ENCODE measurements at regions not wholly inside any gene's neighbourhood (a gene's known extent, or its start where the extent isn't known, plus 50 kb on each side); places are given as distances from the start of the nearest gene placed in this dataset.

DNA sequence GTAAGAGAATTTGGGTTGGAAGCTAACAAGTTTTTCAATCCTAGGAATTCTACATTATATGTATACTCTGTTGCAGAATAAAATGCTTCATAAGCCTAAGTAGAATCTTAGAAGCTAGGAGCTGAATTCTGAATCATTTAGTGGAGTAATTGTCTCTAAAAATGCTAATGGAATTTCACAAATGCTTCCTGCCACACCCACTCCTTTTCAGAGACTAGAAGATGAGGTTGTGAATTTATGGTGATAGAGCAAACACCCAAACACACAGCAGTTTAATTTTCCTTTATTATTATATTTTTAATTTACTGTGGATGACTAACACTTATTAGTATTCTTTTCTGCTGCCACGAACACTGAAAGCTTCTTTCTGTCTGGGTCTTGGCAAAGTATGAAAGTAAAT, 208.0 kb upstream of the PDE4D start:
- no peaks in the 10 kb centered on the region for H3K36me3 ChIP-seq (ENCODE audit: control insufficient read depth in 1 of 2, insufficient read depth in 2 of 2, low read length in 2 of 2)
- no peak overlapping the region for H3K4me3 ChIP-seq (ENCODE audit: low read depth in 1 of 2, low read length in 2 of 2)
- H3K27ac ChIP-seq (ENCODE audit: low read depth, low read length) = no peak overlapping the region
- no peak overlapping the region for H3K9ac ChIP-seq (ENCODE audit: low read depth in 1 of 2, low read length in 2 of 2)
- H3K4me1 ChIP-seq (ENCODE audit: control insufficient read depth in 1 of 2, insufficient read depth in 2 of 2, low read length in 2 of 2) = no peaks in the 10 kb centered on the region
- H3K27me3 ChIP-seq (ENCODE audit: control insufficient read depth in 1 of 2, insufficient read depth in 2 of 2, low read length in 2 of 2) = no peaks in the 10 kb centered on the region
- H3K9me3 ChIP-seq (ENCODE audit: control insufficient read depth in 1 of 2, low read length in 2 of 2) = no peaks in the 10 kb centered on the region

GRCh38 chr5:60092671-60093422, 199.3 kb upstream of the PDE4D start:
- no peaks in the 10 kb centered on the region for H3K4me1 ChIP-seq (ENCODE audit: control insufficient read depth in 1 of 2, insufficient read depth in 2 of 2, low read length in 2 of 2)
- H3K36me3 ChIP-seq (ENCODE audit: control insufficient read depth in 1 of 2, insufficient read depth in 2 of 2, low read length in 2 of 2) = no peaks in the 10 kb centered on the region
- no peak overlapping the region for H3K27ac ChIP-seq (ENCODE audit: low read depth, low read length)
- no peak overlapping the region for H3K9ac ChIP-seq (ENCODE audit: low read depth in 1 of 2, low read length in 2 of 2)
- H3K27me3 ChIP-seq (ENCODE audit: control insufficient read depth in 1 of 2, insufficient read depth in 2 of 2, low read length in 2 of 2) = no peaks in the 10 kb centered on the region
- no peak overlapping the region for H3K4me3 ChIP-seq (ENCODE audit: low read depth in 1 of 2, low read length in 2 of 2)
- no peaks in the 10 kb centered on the region for H3K9me3 ChIP-seq (ENCODE audit: control insufficient read depth in 1 of 2, low read length in 2 of 2)

DNA sequence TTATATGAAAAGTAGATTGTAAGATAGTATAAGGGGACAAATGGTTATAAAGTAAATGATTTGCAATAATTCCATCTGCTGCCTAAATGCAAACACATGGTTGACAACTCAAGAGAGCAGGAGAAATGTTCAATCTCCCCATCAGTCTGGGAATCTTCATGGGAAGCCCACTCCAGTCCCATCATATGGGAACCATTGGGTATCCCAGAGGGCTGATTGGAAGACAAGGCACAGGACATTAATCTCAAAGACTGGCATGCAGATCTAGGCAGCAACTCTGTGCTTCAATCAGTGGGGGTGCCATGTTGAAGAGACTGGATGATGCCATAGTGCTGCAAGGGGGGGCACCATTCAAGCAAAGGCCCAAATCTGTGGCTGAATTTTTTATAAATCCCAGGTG, 193.1 kb upstream of the PDE4D start:
- H3K27me3 ChIP-seq (ENCODE audit: control insufficient read depth in 1 of 2, insufficient read depth in 2 of 2, low read length in 2 of 2) = no peaks in the 10 kb centered on the region
- no peaks in the 10 kb centered on the region for H3K36me3 ChIP-seq (ENCODE audit: control insufficient read depth in 1 of 2, insufficient read depth in 2 of 2, low read length in 2 of 2)
- H3K27ac ChIP-seq (ENCODE audit: low read depth, low read length) = no peak overlapping the region
- peaks cover 0 to 9% of the 10 kb centered on the region in 2 donors for H3K9me3 ChIP-seq (ENCODE audit: control insufficient read depth in 1 of 2, low read length in 2 of 2)
- no peaks in the 10 kb centered on the region for H3K4me1 ChIP-seq (ENCODE audit: control insufficient read depth in 1 of 2, insufficient read depth in 2 of 2, low read length in 2 of 2)
- no peak overlapping the region for H3K9ac ChIP-seq (ENCODE audit: low read depth in 1 of 2, low read length in 2 of 2)
- H3K4me3 ChIP-seq (ENCODE audit: low read depth in 1 of 2, low read length in 2 of 2) = no peak overlapping the region

DNA sequence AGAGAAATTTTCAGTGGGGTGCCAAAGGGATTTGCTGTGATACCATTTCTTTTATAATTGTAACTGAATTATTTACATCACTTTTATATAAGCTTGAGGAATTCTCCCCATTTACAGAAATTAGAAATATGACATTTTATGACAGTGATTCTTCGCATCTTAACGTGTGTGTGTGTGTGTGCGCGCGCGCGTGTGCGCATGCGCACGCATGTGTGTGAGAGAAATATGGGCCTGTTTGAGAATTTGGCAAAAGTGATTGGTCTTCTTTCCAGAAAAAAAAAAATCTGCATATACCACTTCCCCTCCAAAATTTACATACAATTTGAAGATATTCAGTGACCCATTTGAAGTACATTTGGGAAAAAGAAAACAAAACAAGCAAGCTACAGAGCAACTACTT, 190.7 kb upstream of the PDE4D start:
- Histone ChIP-seq H3K27me3 (ENCODE audit: control insufficient read depth in 1 of 2, insufficient read depth in 2 of 2, low read length in 2 of 2) (no peaks in the 10 kb centered on the region), H3K9me3 (ENCODE audit: control insufficient read depth in 1 of 2, low read length in 2 of 2) (peaks cover 0 to 9% of the 10 kb centered on the region in 2 donors), H3K27ac (ENCODE audit: low read depth, low read length) (no peak overlapping the region), H3K4me1 (ENCODE audit: control insufficient read depth in 1 of 2, insufficient read depth in 2 of 2, low read length in 2 of 2) (no peaks in the 10 kb centered on the region), H3K9ac (ENCODE audit: low read depth in 1 of 2, low read length in 2 of 2) (no peak overlapping the region), H3K36me3 (ENCODE audit: control insufficient read depth in 1 of 2, insufficient read depth in 2 of 2, low read length in 2 of 2) (no peaks in the 10 kb centered on the region), H3K4me3 (ENCODE audit: low read depth in 1 of 2, low read length in 2 of 2) (no peak overlapping the region)

- no peaks in the 10 kb centered on the region for H3K4me1 ChIP-seq (ENCODE audit: control insufficient read depth in 1 of 2, insufficient read depth in 2 of 2, low read length in 2 of 2)
- peaks cover 0 to 4% of the 10 kb centered on the region in 2 donors for H3K9me3 ChIP-seq (ENCODE audit: control insufficient read depth in 1 of 2, low read length in 2 of 2)
Measured at GRCh38 chr5:60077292-60077691, 183.8 kb upstream of the PDE4D start.

GRCh38 chr5:60076746-60077145, 183.2 kb upstream of the PDE4D start:
- Histone ChIP-seq H3K9me3 (ENCODE audit: control insufficient read depth in 1 of 2, low read length in 2 of 2) (peaks cover 0 to 4% of the 10 kb centered on the region in 2 donors), H3K4me3 (ENCODE audit: low read depth in 1 of 2, low read length in 2 of 2) (no peak overlapping the region), H3K4me1 (ENCODE audit: control insufficient read depth in 1 of 2, insufficient read depth in 2 of 2, low read length in 2 of 2) (no peaks in the 10 kb centered on the region), H3K27ac (ENCODE audit: low read depth, low read length) (no peak overlapping the region), H3K27me3 (ENCODE audit: control insufficient read depth in 1 of 2, insufficient read depth in 2 of 2, low read length in 2 of 2) (no peaks in the 10 kb centered on the region), H3K36me3 (ENCODE audit: control insufficient read depth in 1 of 2, insufficient read depth in 2 of 2, low read length in 2 of 2) (no peaks in the 10 kb centered on the region), H3K9ac (ENCODE audit: low read depth in 1 of 2, low read length in 2 of 2) (no peak overlapping the region)

More at GRCh38 chr5:60077292-60077691, 183.8 kb upstream of the PDE4D start:
- Histone ChIP-seq H3K9ac (ENCODE audit: low read depth in 1 of 2, low read length in 2 of 2) (no peak overlapping the region), H3K27me3 (ENCODE audit: control insufficient read depth in 1 of 2, insufficient read depth in 2 of 2, low read length in 2 of 2) (no peaks in the 10 kb centered on the region), H3K36me3 (ENCODE audit: control insufficient read depth in 1 of 2, insufficient read depth in 2 of 2, low read length in 2 of 2) (no peaks in the 10 kb centered on the region), H3K27ac (ENCODE audit: low read depth, low read length) (no peak overlapping the region), H3K4me3 (ENCODE audit: low read depth in 1 of 2, low read length in 2 of 2) (no peak overlapping the region)

- Histone ChIP-seq H3K9me3 (ENCODE audit: control insufficient read depth in 1 of 2, low read length in 2 of 2) (no peaks in the 10 kb centered on the region), H3K27me3 (ENCODE audit: control insufficient read depth in 1 of 2, insufficient read depth in 2 of 2, low read length in 2 of 2) (no peaks in the 10 kb centered on the region), H3K36me3 (ENCODE audit: control insufficient read depth in 1 of 2, insufficient read depth in 2 of 2, low read length in 2 of 2) (no peaks in the 10 kb centered on the region), H3K9ac (ENCODE audit: low read depth in 1 of 2, low read length in 2 of 2) (no peak overlapping the region), H3K4me1 (ENCODE audit: control insufficient read depth in 1 of 2, insufficient read depth in 2 of 2, low read length in 2 of 2) (no peaks in the 10 kb centered on the region), H3K27ac (ENCODE audit: low read depth, low read length) (no peak overlapping the region), H3K4me3 (ENCODE audit: low read depth in 1 of 2, low read length in 2 of 2) (no peak overlapping the region)
Measured at GRCh38 chr5:60066502-60066901, 173.0 kb upstream of the PDE4D start.

DNA sequence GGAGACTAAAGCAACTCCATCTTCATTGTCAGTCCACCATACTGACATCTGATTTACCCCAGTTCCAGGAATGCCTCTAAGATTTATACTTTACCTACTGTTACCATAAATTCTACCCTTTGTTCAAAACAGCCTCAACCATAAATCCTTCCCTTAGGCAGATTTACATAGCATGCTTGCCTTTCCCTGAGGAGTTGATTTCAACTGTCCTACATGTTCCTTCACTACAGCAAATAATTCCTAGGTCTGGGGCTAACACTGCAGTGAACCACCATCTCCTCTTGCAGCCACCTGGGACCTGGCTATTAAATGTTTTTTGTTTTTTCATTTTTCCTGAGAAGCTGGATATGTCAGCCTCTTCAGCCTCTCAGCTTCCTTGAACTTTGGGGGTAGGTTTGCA, 166.9 kb upstream of the PDE4D start:
- no peaks in the 10 kb centered on the region for H3K27me3 ChIP-seq (ENCODE audit: control insufficient read depth in 1 of 2, insufficient read depth in 2 of 2, low read length in 2 of 2)
- no peak overlapping the region for H3K4me3 ChIP-seq (ENCODE audit: low read depth in 1 of 2, low read length in 2 of 2)
- no peaks in the 10 kb centered on the region for H3K9me3 ChIP-seq (ENCODE audit: control insufficient read depth in 1 of 2, low read length in 2 of 2)
- no peaks in the 10 kb centered on the region for H3K36me3 ChIP-seq (ENCODE audit: control insufficient read depth in 1 of 2, insufficient read depth in 2 of 2, low read length in 2 of 2)
- no peak overlapping the region for H3K27ac ChIP-seq (ENCODE audit: low read depth, low read length)
- H3K9ac ChIP-seq (ENCODE audit: low read depth in 1 of 2, low read length in 2 of 2) = no peak overlapping the region
- peaks cover 0 to 7% of the 10 kb centered on the region in 2 donors for H3K4me1 ChIP-seq (ENCODE audit: control insufficient read depth in 1 of 2, insufficient read depth in 2 of 2, low read length in 2 of 2)

- no peaks in the 10 kb centered on the region for H3K9me3 ChIP-seq (ENCODE audit: control insufficient read depth in 1 of 2, low read length in 2 of 2)
- no peak overlapping the region for H3K4me3 ChIP-seq (ENCODE audit: low read depth in 1 of 2, low read length in 2 of 2)
- H3K9ac ChIP-seq (ENCODE audit: low read depth in 1 of 2, low read length in 2 of 2) = no peak overlapping the region
- no peak overlapping the region for H3K27ac ChIP-seq (ENCODE audit: low read depth, low read length)
- H3K4me1 ChIP-seq (ENCODE audit: control insufficient read depth in 1 of 2, insufficient read depth in 2 of 2, low read length in 2 of 2) = peaks cover 0 to 9% of the 10 kb centered on the region in 2 donors
- no peaks in the 10 kb centered on the region for H3K27me3 ChIP-seq (ENCODE audit: control insufficient read depth in 1 of 2, insufficient read depth in 2 of 2, low read length in 2 of 2)
- H3K36me3 ChIP-seq (ENCODE audit: control insufficient read depth in 1 of 2, insufficient read depth in 2 of 2, low read length in 2 of 2) = no peaks in the 10 kb centered on the region
Measured at GRCh38 chr5:60056191-60056590, 162.7 kb upstream of the PDE4D start.

- Histone ChIP-seq H3K27ac (ENCODE audit: low read depth, low read length) (no peak overlapping the region), H3K27me3 (ENCODE audit: control insufficient read depth in 1 of 2, insufficient read depth in 2 of 2, low read length in 2 of 2) (no peaks in the 10 kb centered on the region), H3K4me3 (ENCODE audit: low read depth in 1 of 2, low read length in 2 of 2) (no peak overlapping the region), H3K9me3 (ENCODE audit: control insufficient read depth in 1 of 2, low read length in 2 of 2) (no peaks in the 10 kb centered on the region), H3K4me1 (ENCODE audit: control insufficient read depth in 1 of 2, insufficient read depth in 2 of 2, low read length in 2 of 2) (peaks cover 0 to 9% of the 10 kb centered on the region in 2 donors), H3K36me3 (ENCODE audit: control insufficient read depth in 1 of 2, insufficient read depth in 2 of 2, low read length in 2 of 2) (no peaks in the 10 kb centered on the region), H3K9ac (ENCODE audit: low read depth in 1 of 2, low read length in 2 of 2) (no peak overlapping the region)
Measured at GRCh38 chr5:60055168-60055567, 161.6 kb upstream of the PDE4D start.

Data from duodenal mucosa (tissue), 2 donors.